ENCODE measurements at regions not wholly inside any gene's neighbourhood (a gene's known extent, or its start where the extent isn't known, plus 50 kb on each side); places are given as distances from the start of the nearest gene placed in this dataset.
A peak's percentile ranks its signal among the peaks of the same experiment; 100 is the strongest.
"Not testable (repeated sequence)": the region's sequence is repeated elsewhere in the genome, so short reads cannot be mapped to it uniquely, and the experiment has no call there.

DNA sequence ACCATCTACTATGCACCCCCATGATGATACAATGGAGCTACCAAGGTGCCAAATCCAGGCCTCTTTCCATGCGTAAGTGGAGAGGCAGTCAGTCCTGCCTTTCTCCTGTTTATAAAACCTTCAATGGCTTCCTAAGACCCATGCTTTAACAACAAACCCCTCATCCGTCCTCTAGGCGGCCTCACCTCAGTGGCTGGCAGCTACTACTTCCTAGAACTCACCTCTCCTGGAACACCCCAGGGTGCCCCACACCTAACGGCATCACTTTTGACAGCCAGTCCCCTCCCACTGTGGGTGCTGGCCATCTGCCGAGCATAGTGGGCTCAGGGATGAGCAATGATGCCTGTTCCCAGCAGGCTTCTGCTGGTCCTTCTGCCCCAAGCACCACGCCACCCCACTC lies 80.0 kb upstream of the TAB2 start:
- DNase-seq (ENCODE audit: low read depth in 2 of 2), result no peak

DNA sequence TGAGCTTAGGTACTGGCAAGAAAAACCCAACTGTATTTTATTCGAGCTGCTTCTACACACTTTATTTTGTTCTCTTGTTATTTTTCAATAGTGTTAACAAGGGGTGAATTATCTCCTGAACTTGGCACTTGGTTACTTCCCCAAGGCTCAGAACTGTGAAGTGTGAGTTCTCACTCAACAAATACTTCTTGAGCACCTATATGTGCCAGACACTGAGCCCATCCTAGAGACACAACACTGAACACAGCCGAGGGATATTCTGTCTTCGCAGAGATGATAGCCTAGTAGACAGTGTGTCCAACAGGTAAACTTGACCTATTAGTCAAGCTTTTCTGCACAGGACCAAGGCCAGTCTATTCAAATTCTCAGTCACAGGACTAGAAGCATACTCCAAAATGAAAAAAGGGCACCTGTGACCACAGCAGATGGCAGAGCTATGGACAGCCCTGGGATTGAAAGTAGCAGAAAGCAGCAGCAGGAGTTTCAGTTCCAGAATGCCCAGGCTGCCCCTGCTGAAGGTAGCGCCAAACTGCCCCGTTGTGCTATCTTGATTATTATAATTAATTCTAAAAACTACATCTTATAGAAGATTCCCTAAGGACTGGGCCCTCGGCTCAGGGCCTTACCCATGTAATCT lies 77.8 kb upstream of the TAB2 start:
- DNase-seq (ENCODE audit: low read depth in 2 of 2), result no peak

DNA sequence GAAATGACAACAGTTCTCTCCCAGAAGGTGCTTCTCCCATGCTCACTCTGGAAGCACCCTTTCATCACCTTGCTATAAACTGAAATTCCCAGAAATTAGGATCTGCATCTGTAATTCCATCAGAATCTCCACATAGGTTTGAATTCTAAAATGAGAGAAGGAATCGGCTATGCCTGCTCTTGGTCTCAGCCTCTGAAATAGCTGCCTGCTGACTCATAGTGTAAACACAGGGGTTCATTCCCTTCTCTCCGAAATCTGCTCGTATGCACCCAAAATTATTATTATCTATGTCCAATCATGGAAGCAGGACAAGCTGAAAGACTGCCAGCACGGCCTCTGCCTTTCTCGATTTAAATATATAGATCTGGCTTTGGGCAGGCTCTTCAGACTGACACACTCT lies 74.6 kb upstream of the TAB2 start:
- DNase-seq (ENCODE audit: low read depth in 2 of 2), result no peak

DNA sequence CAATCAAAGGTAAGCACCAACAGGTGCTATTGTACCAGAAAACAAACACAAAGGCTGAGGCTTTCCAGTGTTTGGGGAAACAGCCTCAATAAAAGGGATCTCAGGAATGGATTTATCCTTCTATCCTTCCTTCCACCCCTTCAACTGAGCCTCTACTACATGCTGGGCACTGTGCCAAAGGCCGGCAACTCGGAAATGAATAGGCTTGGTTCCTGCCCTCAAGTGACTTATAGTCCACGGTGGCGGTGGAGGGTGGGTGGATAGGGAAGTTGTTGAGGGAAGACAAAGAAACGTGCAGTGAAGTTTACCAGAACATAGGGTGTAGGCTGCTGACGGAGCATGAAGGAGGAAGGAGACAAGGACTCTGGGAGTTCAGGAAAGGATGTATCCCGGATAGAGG lies 73.4 kb upstream of the TAB2 start:
- DNase-seq (ENCODE audit: low read depth in 2 of 2), result no peak

DNA sequence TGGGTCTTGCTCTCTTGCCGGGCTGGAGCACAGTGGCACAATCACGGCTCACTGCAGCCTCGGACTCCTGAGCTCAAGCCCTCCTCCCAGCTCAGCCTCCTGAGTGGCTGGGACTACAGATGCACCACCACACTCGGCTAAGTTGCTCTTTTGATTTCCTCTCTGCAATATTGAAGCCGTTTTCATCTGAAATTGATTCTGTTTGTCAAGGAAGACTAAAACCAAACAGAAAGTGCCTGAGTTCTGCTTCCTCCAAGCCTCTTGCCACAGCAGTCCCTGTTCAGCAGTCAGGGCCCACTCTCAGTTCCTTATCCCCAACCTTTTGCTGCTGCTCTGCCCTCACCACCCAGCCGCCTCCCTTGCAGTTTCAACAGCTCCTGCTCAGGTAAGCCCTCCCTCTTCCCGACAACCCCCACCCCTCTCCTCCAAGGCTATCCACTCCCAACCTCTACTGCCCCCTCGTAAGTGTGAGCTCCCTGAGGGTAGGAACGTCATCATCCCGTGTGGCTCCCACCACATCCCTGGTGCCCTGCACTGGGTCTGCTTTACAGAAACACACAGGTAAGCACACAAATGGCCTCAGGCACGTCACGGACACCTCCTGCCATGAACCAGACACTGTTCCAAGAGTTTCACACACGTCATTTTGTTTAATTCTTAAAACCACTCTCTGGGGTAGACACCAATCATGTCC lies 70.7 kb upstream of the TAB2 start:
- DNase-seq (ENCODE audit: low read depth in 2 of 2), result no peak

DNA sequence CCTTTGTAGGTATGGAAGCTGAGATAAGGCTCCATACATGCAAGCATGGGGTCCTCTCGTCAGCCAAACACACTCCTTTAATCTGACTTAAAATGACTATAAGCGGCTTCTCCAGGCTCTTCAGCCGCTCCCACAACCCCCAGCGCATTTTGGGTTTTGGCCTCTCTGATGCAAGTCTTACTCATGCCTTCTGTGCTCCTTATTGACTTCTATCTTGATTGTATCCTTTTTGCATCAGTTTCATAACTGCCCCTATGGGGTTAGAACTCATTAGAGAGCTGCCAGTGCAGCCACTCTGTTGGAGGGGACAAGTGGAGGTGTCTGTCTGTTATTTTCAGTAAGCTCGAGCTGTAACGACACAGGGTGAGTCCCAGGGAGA lies 70.1 kb upstream of the TAB2 start:
- DNase-seq (ENCODE audit: low read depth in 2 of 2), result no peak

GRCh38 chr6:149248263-149248662 lies 69.2 kb upstream of the TAB2 start:
- DNase-seq (ENCODE audit: low read depth in 2 of 2), result not testable (repeated sequence)

GRCh38 chr6:149248693-149249369 lies 68.7 kb upstream of the TAB2 start:
- no peak for DNase-seq (ENCODE audit: low read depth in 2 of 2)

DNA sequence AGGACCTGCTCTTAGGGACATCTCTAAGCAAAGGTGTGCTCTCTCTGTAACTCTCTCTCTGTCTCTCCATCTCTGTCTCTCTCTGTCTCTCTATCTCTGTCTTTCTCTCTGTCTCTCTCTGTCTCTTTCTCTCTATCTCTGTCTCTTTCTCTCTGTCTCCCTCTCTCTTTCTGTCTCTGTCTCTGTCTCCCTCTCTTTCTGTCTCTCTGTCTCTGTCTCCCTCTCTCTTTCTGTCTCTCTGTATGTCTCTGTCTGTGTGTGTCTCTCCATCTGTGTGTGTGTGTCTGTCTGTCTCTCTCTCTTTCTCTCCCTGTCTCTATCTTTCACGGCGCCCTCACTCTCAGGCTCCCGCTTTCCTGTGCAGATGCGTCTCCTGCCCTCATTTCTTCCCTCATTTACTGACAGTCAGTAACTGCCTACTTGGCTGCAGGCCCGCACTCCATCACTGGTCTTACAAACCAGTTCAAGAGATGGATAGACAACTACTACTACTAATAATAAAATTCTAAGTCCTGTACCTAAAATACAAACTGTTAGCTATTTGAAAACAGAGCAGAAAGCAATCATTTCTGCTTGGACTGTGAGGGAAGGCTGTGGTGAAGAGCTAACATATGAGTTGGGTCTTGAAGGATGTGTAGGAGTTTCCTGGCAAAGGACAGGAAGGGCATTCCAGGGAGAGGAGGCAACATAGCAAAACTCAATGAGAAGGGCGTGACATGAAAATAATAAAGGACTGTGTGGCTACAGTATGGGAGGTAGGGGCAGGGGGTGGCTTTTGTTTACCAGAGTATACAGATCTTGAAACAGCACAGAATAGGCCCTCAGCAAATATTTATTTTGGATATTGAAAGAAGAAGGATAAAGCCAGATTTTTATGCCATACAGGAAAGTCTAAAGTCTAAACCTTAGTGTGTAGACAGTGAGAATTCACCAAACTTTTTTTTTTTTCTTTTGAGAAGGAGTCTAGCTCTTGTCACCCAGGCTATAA lies 67.8 kb upstream of the TAB2 start:
- no peak for DNase-seq (ENCODE audit: low read depth in 2 of 2)

- DNase-seq (ENCODE audit: low read depth in 2 of 2), result no peak
Observed at GRCh38 chr6:149250951-149251350, 66.6 kb upstream of the TAB2 start.

DNA sequence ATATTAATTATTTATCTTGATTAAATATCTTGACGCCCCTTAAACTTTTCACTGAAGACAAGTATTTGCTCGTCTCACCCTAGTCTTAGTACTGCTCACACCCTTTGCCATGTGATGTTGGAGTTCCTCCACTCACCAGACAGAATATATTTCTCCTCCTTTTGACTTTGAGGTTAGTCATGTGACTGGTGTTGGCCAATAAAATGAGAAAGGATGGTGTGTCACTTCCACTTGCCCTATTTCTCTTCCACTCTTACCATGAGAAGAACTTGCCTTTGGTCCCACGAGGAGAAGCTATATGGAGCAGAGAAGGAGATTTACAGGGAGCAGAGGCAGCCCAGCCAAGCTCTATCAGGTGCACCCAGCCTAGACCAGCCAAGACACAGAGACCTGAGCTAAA lies 64.9 kb upstream of the TAB2 start:
- DNase-seq (ENCODE audit: low read depth in 2 of 2), result no peak

- DNase-seq (ENCODE audit: low read depth in 2 of 2), result no peak
Observed at GRCh38 chr6:149254253-149254652, 63.3 kb upstream of the TAB2 start.

DNA sequence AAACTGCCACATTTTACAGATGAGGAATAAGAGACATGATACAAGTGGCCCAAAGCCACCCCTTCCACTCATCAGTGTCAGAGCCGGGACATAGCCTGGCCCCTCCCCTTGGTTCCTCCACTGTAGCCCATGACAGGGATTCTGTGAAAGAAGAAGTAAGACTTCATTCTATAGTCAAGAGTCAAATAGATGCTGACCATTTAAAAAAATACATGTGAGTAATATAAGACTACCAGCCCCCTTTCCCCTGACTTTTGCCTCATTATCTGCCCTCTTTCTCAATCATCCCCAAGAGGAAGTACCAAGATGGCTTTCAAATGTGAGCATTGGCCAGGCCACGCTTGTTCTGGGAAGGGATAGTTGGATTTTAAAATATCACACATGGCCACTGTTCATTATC lies 57.8 kb upstream of the TAB2 start:
- DNase-seq (ENCODE audit: low read depth in 2 of 2), result no peak

DNA sequence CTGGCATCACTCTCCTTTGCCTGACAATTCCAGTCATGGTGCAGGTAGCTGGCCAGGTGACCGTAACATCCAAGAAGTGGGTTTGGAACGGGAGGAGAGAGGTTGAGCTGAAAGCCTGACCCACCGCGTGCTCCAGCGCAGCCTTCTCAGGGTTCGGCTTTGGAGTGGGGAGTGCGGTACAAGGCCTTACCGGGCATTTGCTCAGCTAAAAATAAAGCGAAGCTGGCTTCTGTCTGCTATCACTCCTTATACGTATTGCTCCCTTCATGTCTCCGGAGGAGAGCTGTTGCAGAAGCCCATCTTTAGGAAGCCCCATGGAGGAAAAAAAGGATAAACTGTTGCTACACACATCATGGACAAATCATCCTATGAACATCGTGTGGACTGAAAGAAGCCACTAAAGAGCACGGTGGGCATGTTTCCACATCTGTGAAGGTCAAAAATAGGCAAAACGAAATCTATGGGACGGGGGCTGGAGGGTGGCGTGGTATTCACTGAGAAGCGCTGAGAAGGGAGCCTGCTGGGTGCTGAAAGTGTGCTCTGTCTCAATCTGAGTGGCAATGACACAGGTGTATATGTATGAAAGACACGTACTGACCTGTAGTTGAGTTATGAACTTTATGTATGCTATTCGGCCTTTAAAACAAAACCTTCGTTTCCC lies 57.2 kb upstream of the TAB2 start:
- DNase-seq (ENCODE audit: low read depth in 2 of 2), result no peak

- DNase-seq (ENCODE audit: low read depth in 2 of 2), result no peak
Observed at GRCh38 chr6:149261364-149262040, 56.0 kb upstream of the TAB2 start.

DNA sequence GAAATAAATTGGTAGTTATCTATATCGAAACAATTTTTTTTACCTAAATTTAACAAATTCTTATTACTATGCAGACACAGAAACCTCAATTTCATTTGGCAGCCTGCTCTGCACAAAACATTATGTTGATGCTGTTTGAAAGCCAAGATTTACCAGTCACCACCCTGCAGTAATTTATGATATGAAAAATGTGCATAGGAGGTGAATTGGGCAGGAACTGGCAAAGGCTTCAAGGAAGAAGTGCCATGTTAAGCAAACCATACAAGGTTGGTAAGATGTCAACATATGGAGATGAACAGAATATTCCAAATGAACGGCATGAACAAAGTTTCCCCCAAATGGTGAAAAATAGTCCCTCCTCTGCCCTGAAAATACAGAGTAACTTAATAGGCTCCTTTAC lies 54.2 kb upstream of the TAB2 start:
- DNase-seq (ENCODE audit: low read depth in 2 of 2), result no peak

DNA sequence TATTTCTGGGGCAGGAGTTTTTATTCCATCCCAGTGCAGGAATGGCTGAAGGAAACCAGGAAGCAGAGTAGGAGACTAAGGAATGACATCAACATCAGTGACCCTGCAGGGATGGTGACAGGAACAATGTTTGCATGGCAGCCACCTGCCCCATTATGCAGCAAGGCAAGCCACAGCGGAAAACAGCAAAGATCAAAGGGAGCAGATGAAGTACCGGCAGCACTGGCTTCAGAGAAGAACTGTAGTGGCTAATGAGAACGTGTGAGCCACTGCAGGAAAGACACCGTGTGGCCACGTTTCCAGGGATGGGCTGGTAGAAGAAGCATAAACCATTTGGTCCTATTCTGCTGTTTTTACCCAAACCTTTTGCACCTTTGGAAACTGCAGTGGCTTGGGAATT lies 52.9 kb upstream of the TAB2 start:
- DNase-seq (ENCODE audit: low read depth in 2 of 2), result peak in 1 of 2 donors; percentile 30

DNA sequence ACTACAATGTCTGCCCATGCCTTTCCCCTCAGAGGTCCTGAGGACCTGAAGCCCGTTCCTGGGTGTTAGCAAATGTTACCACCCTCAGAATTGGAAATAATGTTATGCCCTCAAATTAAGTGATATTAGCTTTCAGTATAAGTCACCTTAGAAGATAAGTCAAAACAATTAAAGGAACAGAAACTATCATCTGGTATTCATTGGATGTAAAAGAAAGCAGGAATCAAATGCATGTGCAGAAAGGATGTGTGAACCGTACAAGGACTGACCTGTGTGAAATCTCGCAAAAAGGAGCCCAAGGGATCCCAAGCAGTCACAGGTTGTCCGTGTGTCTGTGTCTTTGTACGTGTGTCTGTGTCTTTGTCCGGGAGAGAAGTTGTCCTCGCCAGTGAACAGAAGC lies 51.6 kb upstream of the TAB2 start:
- DNase-seq (ENCODE audit: low read depth in 2 of 2), result no peak

DNA sequence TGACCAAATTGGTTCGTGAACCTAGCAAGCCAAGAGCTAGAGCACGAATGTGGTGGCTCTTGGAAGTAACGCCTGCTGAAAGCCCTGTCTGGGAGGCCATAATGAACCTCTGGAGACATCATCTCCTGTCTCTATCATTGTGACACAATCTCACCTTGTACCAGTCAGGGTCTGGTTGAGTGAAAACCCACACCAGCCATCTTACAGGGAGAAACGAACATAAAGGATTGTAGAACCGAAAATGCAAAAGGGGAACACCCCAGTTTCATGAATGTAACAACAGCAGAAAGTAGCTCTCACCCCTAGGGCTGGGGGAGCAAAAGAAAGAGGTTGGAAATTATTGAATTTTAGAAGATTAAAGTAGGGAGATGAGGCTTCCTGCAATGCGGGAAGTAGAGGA lies 50.9 kb upstream of the TAB2 start:
- DNase-seq (ENCODE audit: low read depth in 2 of 2), result no peak

DNA sequence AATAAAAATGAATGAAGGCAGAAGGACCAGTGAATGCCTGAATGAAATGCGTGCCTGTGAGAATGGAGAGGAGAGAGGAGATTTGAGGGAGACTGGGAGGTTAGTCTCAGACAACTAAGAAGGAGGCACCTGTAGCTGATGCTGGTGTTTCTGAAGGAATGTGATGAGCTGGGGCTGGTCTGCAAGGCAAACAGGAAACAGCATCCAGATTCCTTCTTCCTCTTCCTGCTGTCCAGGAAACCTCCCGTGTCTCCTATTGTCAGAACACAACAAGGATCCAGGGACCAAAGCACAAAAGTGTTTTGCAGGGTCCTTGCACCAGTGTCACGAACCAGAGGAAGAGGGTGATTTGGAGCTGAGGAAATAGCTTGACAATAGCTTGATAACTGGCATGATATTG lies 50.4 kb upstream of the TAB2 start:
- no peak for DNase-seq (ENCODE audit: low read depth in 2 of 2)

GRCh38 chr6:149267513-149268043 lies 49.9 kb upstream of the TAB2 start:
- no peak for DNase-seq (ENCODE audit: low read depth in 2 of 2)
